GM12873 (cell line): ENCODE measurements at regions not wholly inside any gene's neighbourhood (a gene's known extent, or its start where the extent isn't known, plus 50 kb on each side); places are given as distances from the start of the nearest gene placed in this dataset.

ENCODE experiments used
- TF ChIP-seq, protein P1 (sequence below): IDR thresholded peaks from 2 replicates; pipeline ENCODE4 v1.5.1; 2012; ENCODE audit warnings: low read depth, mild to moderate bottlenecking, moderate library complexity, low read length, control low read depth; ENCODE audit not compliant: insufficient read depth; ENCODE audit errors: missing control alignments

- TF ChIP-seq, protein P1, sequence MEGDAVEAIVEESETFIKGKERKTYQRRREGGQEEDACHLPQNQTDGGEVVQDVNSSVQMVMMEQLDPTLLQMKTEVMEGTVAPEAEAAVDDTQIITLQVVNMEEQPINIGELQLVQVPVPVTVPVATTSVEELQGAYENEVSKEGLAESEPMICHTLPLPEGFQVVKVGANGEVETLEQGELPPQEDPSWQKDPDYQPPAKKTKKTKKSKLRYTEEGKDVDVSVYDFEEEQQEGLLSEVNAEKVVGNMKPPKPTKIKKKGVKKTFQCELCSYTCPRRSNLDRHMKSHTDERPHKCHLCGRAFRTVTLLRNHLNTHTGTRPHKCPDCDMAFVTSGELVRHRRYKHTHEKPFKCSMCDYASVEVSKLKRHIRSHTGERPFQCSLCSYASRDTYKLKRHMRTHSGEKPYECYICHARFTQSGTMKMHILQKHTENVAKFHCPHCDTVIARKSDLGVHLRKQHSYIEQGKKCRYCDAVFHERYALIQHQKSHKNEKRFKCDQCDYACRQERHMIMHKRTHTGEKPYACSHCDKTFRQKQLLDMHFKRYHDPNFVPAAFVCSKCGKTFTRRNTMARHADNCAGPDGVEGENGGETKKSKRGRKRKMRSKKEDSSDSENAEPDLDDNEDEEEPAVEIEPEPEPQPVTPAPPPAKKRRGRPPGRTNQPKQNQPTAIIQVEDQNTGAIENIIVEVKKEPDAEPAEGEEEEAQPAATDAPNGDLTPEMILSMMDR, result no peak
These were observed 138.9 kb upstream of the SOD1 start for GRCh38 chr21:31520561-31521098.

DNA sequence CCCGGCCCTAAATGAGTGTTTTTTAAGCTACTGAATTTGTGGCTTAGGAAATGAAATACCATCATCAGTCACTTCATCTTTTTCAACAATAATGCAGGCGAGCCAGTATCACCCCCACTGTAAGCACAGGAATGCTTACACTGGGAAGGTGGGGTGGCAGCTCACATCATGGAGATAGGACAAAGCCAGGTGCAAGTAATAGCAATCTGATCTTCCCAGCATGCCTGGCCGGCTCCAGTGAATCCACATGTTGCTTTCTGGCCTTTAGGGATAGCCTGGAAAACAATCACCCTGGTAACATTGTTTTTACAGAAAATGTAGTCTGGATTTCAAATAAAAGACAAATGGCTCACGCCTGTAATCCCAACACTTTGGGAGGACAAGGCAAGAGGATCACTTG is 140.9 kb upstream of the SOD1 start:
- TF ChIP-seq, protein P1, result no peak

DNA sequence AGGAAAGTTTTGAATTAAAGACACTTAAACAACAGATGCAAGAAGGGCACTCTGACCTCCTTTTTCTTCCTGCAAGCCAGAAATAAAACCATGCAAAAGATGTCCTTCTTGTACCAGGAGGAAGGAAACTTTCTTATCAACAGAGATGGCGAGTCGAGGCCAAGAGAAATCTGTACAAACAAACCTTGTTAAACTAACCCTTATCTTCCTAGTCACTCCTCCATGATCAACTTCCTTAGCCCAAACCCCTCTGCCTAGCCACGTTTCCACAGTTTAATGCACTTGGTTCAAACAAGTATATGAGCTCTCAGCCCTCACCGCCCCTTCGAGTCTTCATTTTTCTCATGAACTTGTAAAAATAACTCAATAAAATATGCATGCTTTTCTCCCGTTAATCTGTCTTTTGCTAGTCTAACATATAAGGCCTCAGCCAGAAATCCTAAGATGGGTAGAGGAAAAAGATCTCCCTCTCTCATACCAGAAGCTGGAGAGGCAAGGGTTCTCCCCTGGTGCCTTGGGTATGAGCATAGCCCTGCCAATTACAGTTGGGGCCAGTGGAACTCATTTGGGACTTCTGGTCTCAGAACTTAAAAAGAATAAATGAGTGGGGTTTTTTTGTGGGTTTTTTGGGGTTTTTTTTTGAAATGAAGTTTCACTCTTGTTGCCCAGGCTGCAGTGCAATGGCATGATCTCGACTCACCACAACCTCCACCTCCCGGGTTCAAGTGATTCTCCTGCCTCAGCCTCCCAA is 141.7 kb upstream of the SOD1 start:
- TF ChIP-seq, protein P1, result no peak

- TF ChIP-seq, protein P1, result no peak
These were observed 144.2 kb upstream of the SOD1 start for GRCh38 chr21:31515253-31515652.

GRCh38 chr21:31514598-31514997 is 144.9 kb upstream of the SOD1 start:
- TF ChIP-seq, protein P1, result no peak

DNA sequence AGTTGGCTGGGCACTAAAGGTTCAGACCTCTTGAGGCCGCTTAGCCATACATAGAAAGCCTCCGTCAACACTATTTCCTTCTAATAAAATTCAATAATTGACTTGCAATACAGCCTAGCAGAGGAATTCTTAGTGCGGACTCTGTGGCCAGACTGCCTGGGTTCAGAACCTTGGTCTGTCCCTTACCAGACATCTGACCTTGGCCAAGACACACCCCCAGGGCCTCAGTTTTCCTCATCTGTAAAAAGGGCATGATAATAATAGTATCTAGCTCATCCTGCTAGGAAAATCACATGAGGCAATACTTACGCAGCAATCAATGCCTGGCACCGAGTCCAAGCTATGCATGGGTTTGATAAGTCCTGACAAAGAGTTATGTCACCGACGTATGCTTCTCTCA is 148.2 kb upstream of the SOD1 start:
- TF ChIP-seq, protein P1, result no peak

GRCh38 chr21:31509194-31510017 is 150.1 kb upstream of the SOD1 start:
- TF ChIP-seq, protein P1, result peak; percentile 54
